SU-DHL-6 (cell line): ENCODE measurements at regions not wholly inside any gene's neighbourhood (a gene's known extent, or its start where the extent isn't known, plus 50 kb on each side); places are given as distances from the start of the nearest gene placed in this dataset.

Experiments
- EZH2phosphoT487 ChIP-seq: fragments of 200-600 bp; sonication (generic), shearing (Covaris generic); conservative IDR thresholded peaks from 2 replicates; pipeline ENCODE4 v1.6.1; 2018; ENCODE audit warnings: mild to moderate bottlenecking, antibody characterized with exemption, low read length, moderate library complexity, mixed read lengths
- TF ChIP-seq, protein P1 (sequence below): fragments of 200-600 bp; sonication (generic); IDR thresholded peaks from one replicate; pipeline ENCODE4 v1.5.1; 2017; ENCODE audit warnings: antibody characterized with exemption, mild to moderate bottlenecking, low read length, moderate library complexity; ENCODE audit not compliant: insufficient read depth, poor library complexity, severe bottlenecking

DNA sequence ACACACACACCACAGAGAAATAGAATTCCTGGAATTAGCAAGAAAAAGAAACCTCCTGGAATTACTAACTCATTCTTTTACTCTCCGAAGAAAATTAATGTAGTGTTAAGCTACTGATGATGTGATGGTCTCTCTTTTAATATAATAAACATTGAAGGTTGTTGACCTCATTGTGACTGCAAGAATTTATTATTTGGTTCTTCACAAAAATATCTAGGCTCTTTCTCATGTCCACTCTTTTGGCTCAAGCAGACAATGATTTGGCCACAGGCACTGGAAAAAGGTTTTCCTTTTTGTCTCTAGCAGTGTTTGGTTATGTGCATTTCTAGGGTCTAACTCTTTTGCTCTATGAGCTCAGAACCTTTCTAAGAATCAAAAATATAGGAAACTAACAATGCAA is 811.9 kb downstream of the TENT5A start:
- TF ChIP-seq, protein P1, sequence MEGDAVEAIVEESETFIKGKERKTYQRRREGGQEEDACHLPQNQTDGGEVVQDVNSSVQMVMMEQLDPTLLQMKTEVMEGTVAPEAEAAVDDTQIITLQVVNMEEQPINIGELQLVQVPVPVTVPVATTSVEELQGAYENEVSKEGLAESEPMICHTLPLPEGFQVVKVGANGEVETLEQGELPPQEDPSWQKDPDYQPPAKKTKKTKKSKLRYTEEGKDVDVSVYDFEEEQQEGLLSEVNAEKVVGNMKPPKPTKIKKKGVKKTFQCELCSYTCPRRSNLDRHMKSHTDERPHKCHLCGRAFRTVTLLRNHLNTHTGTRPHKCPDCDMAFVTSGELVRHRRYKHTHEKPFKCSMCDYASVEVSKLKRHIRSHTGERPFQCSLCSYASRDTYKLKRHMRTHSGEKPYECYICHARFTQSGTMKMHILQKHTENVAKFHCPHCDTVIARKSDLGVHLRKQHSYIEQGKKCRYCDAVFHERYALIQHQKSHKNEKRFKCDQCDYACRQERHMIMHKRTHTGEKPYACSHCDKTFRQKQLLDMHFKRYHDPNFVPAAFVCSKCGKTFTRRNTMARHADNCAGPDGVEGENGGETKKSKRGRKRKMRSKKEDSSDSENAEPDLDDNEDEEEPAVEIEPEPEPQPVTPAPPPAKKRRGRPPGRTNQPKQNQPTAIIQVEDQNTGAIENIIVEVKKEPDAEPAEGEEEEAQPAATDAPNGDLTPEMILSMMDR, result no peak
- no peak for TF ChIP-seq EZH2phosphoT487
